CD8-positive, alpha-beta memory T cell (primary cell): ENCODE measurements at regions not wholly inside any gene's neighbourhood (a gene's known extent, or its start where the extent isn't known, plus 50 kb on each side); places are given as distances from the start of the nearest gene placed in this dataset.

Experiments
- CTCF ChIA-PET: fragments of 350-600 bp; sonication (Branson Sonifier 250); formaldehyde crosslinking; loops from one replicate; lab custom pipeline; 2021; ENCODE audit warnings: antibody characterized with exemption; lab: Charles Lee
- POLR2A ChIA-PET: fragments of 350-600 bp; sonication (Branson Sonifier 250); formaldehyde crosslinking; loops from one replicate; lab custom pipeline; 2021; ENCODE audit warnings: antibody characterized with exemption; lab: Charles Lee
- DNase-seq, 5 donors: peaks; one replicate each; pipeline versions ENCODE4 v3.0.0 to v3.0.0-alpha.2; 2020 to 2022; ENCODE audit warnings: mixed read lengths in 1 of 5
- H3K27ac ChIP-seq: one replicate; pipeline ENCODE4 v1.7.0; 2013; ENCODE audit warnings: low read depth, mild to moderate bottlenecking, low read length, moderate library complexity
- H3K27me3 ChIP-seq: 2 replicates; pipeline ENCODE4 v1.7.0; 2013; ENCODE audit warnings: low read length, mild to moderate bottlenecking; ENCODE audit not compliant: insufficient read depth, poor library complexity, severe bottlenecking
- H3K36me3 ChIP-seq: 2 replicates; pipeline ENCODE4 v1.7.0; 2013; ENCODE audit warnings: mild to moderate bottlenecking, low read length, moderate library complexity; ENCODE audit not compliant: insufficient read depth
- H3K4me1 ChIP-seq: 2 replicates; pipeline ENCODE4 v1.7.0; 2013; ENCODE audit warnings: mild to moderate bottlenecking, low read length, moderate library complexity; ENCODE audit not compliant: insufficient read depth
- H3K4me3 ChIP-seq: 2 replicates; pipeline ENCODE4 v1.7.0; 2013; ENCODE audit warnings: mild to moderate bottlenecking, low read length
- H3K9me3 ChIP-seq: 2 replicates; pipeline ENCODE4 v1.7.0; 2013; ENCODE audit warnings: mild to moderate bottlenecking, low read length
- H3K27ac Mint-ChIP-seq, 8 donors: one replicate each; pipeline ENCODE4 v1.8.0; 2020 to 2021; ENCODE audit warnings: mixed read lengths in 8 of 8, mild to moderate bottlenecking in 6 of 8, inconsistent platforms in 3 of 8, moderate library complexity in 3 of 8
- H3K27me3 Mint-ChIP-seq, 2 donors: one replicate each; pipeline ENCODE4 v1.8.0; 2020 to 2021; ENCODE audit warnings: mixed read lengths in 2 of 2, mild to moderate bottlenecking in 1 of 2, moderate library complexity in 1 of 2
- H3K36me3 Mint-ChIP-seq, 3 donors: one replicate each; pipeline ENCODE4 v1.8.0; 2020 to 2021; ENCODE audit warnings: mixed read lengths in 3 of 3, inconsistent platforms in 1 of 3, mild to moderate bottlenecking in 1 of 3
- H3K4me1 Mint-ChIP-seq, 3 donors: one replicate each; pipeline ENCODE4 v1.8.0; 2020 to 2021; ENCODE audit warnings: mixed read lengths in 3 of 3, inconsistent platforms in 1 of 3, mild to moderate bottlenecking in 1 of 3
- H3K4me3 Mint-ChIP-seq, 7 donors: one replicate each; pipeline ENCODE4 v1.8.0; 2020 to 2021; ENCODE audit warnings: mixed read lengths in 7 of 7, mild to moderate bottlenecking in 6 of 7, moderate library complexity in 4 of 7, inconsistent platforms in 2 of 7
- H3K9me3 Mint-ChIP-seq, 5 donors: one replicate each; pipeline ENCODE4 v1.8.0; 2020 to 2022; ENCODE audit warnings: mixed read lengths in 5 of 5, mild to moderate bottlenecking in 3 of 5, moderate library complexity in 2 of 5, inconsistent platforms in 1 of 5

GRCh38 chr6:8193541-8193940 is 91.2 kb upstream of the EEF1E1 start:
- Mint-ChIP-seq H3K4me1 (no peaks in the 10 kb centered on the region), H3K27ac (no peak overlapping the region), H3K9me3 (peaks cover 0 to 2% (median 0%) of the 10 kb centered on the region in 5 donors), H3K4me3 (no peak overlapping the region), H3K27me3 (peaks cover 4 to 23% of the 10 kb centered on the region in 2 donors), H3K36me3 (no peaks in the 10 kb centered on the region)
- no peak overlapping the region for H3K27ac ChIP-seq
- no peaks in the 10 kb centered on the region for H3K27me3 ChIP-seq
- no peaks in the 10 kb centered on the region for H3K36me3 ChIP-seq
- POLR2A ChIA-PET = no interaction called here
- DNase-seq = no peak
- H3K4me1 ChIP-seq = no peaks in the 10 kb centered on the region
- H3K9me3 ChIP-seq = no peaks in the 10 kb centered on the region
- no peak overlapping the region for H3K4me3 ChIP-seq
- CTCF ChIA-PET = no interaction called here

GRCh38 chr6:8192597-8192996 is 90.2 kb upstream of the EEF1E1 start:
- H3K4me3 Mint-ChIP-seq = no peak overlapping the region
- H3K36me3 Mint-ChIP-seq = no peaks in the 10 kb centered on the region
- H3K9me3 Mint-ChIP-seq = peaks cover 0 to 2% (median 0%) of the 10 kb centered on the region in 5 donors
- H3K27me3 Mint-ChIP-seq = peaks cover 8 to 25% of the 10 kb centered on the region in 2 donors
- no peak for DNase-seq
- Histone ChIP-seq H3K4me1 (no peaks in the 10 kb centered on the region), H3K27me3 (no peaks in the 10 kb centered on the region), H3K9me3 (no peaks in the 10 kb centered on the region), H3K4me3 (no peak overlapping the region), H3K27ac (no peak overlapping the region), H3K36me3 (no peaks in the 10 kb centered on the region)
- POLR2A ChIA-PET = no interaction called here
- no peaks in the 10 kb centered on the region for H3K4me1 Mint-ChIP-seq
- H3K27ac Mint-ChIP-seq = no peak overlapping the region
- CTCF ChIA-PET = no interaction called here

DNA sequence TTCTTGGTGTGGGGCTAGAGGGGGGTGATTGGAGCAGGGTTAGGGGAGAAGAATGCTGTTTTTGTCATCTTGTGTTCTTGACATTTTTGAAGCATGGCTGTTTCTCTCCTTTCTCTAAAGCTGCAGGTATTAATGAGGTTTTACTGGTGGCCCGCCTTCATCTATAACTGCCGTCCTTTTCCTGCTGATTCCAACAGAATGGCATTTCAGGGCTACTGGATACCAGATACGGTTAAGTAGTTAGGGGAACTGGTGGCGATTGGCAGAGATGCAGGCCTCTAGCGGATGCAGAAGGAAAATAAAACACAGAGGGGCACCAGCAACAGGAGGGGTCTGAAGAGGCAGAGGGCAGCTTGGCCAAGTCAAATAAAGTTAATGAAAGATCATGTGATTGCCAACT is 89.7 kb upstream of the EEF1E1 start:
- Histone ChIP-seq H3K27me3 (no peaks in the 10 kb centered on the region), H3K4me3 (no peak overlapping the region), H3K36me3 (no peaks in the 10 kb centered on the region), H3K27ac (no peak overlapping the region), H3K9me3 (no peaks in the 10 kb centered on the region), H3K4me1 (no peaks in the 10 kb centered on the region)
- no peak for DNase-seq
- ChIA-PET POLR2A (no interaction called here), CTCF (no interaction called here)
- Mint-ChIP-seq H3K27me3 (peaks cover 8 to 25% of the 10 kb centered on the region in 2 donors), H3K36me3 (no peaks in the 10 kb centered on the region), H3K9me3 (peaks cover 0 to 2% (median 0%) of the 10 kb centered on the region in 5 donors), H3K27ac (peak overlapping the region in 1 of 8 donors; percentile 8), H3K4me3 (no peak overlapping the region), H3K4me1 (no peaks in the 10 kb centered on the region)

DNA sequence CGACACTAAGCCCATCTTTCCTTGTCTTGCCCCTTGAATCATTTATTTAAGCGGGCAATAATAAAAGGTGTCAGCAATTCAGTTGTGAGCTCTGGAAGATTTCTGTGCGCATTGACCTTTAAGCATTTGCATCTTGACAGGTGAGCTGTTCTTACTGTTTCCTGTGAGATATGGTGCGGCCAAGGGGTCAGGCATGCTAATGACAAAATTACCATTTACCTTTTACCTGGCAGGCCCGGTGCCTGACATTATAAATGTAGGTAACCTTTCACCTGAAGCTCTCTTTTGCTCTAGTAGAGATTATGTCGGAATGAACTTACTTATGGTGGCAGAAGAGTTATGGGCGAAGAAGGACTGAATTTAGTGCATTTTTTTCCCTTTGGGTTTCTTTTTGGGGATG is 89.3 kb upstream of the EEF1E1 start:
- Histone ChIP-seq H3K9me3 (no peaks in the 10 kb centered on the region), H3K4me1 (no peaks in the 10 kb centered on the region), H3K27ac (no peak overlapping the region), H3K36me3 (no peaks in the 10 kb centered on the region), H3K4me3 (no peak overlapping the region), H3K27me3 (no peaks in the 10 kb centered on the region)
- Mint-ChIP-seq H3K9me3 (peaks cover 0 to 2% (median 0%) of the 10 kb centered on the region in 5 donors), H3K4me1 (no peaks in the 10 kb centered on the region), H3K36me3 (no peaks in the 10 kb centered on the region), H3K4me3 (no peak overlapping the region), H3K27me3 (peaks cover 8 to 25% of the 10 kb centered on the region in 2 donors), H3K27ac (no peak overlapping the region)
- no peak for DNase-seq
- ChIA-PET POLR2A (no interaction called here), CTCF (interaction anchor here (1.0 kb wide), 1 partner anchor 28 kb away, joined by 4 read pairs; no protein-coding TSS in a partner anchor)

DNA sequence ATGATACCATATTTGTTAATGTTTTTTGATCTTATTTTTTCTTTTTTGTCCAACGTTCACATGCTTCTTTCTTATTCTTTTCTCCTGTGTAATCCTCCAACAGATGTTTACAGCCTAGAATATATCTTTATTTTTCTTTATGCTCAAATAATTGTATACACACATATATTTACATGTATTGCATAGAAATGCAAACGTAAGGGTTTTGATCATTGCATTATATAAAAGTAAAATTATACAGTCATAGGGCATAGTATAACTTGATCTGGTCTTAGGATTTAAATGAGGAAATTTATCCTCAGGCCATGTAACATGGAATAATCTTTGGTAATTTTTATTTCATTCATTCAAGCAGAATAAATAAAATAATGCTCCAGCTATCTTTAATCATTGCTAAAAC is 84.9 kb upstream of the EEF1E1 start:
- no peaks in the 10 kb centered on the region for H3K9me3 ChIP-seq
- H3K27ac Mint-ChIP-seq = no peak overlapping the region
- DNase-seq = no peak
- H3K4me1 Mint-ChIP-seq = no peaks in the 10 kb centered on the region
- ChIA-PET POLR2A (no interaction called here), CTCF (no interaction called here)
- H3K36me3 Mint-ChIP-seq = no peaks in the 10 kb centered on the region
- H3K27me3 Mint-ChIP-seq = peaks cover 6 to 25% of the 10 kb centered on the region in 2 donors
- no peaks in the 10 kb centered on the region for H3K4me1 ChIP-seq
- no peaks in the 10 kb centered on the region for H3K27me3 ChIP-seq
- H3K4me3 ChIP-seq = no peak overlapping the region
- H3K27ac ChIP-seq = no peak overlapping the region
- no peak overlapping the region for H3K4me3 Mint-ChIP-seq
- H3K9me3 Mint-ChIP-seq = no peaks in the 10 kb centered on the region
- no peaks in the 10 kb centered on the region for H3K36me3 ChIP-seq

- no peak for DNase-seq
- Histone ChIP-seq H3K27me3 (no peaks in the 10 kb centered on the region), H3K4me3 (no peak overlapping the region), H3K36me3 (no peaks in the 10 kb centered on the region), H3K9me3 (no peaks in the 10 kb centered on the region), H3K4me1 (no peaks in the 10 kb centered on the region), H3K27ac (no peak overlapping the region)
- ChIA-PET CTCF (no interaction called here), POLR2A (no interaction called here)
- Mint-ChIP-seq H3K27me3 (peaks cover 3 to 8% of the 10 kb centered on the region in 2 donors), H3K36me3 (no peaks in the 10 kb centered on the region), H3K4me3 (no peak overlapping the region), H3K27ac (peak overlapping the region in 1 of 8 donors; percentile 27), H3K4me1 (no peaks in the 10 kb centered on the region), H3K9me3 (no peaks in the 10 kb centered on the region)
Observed at GRCh38 chr6:8182902-8183665, 80.7 kb upstream of the EEF1E1 start.

DNA sequence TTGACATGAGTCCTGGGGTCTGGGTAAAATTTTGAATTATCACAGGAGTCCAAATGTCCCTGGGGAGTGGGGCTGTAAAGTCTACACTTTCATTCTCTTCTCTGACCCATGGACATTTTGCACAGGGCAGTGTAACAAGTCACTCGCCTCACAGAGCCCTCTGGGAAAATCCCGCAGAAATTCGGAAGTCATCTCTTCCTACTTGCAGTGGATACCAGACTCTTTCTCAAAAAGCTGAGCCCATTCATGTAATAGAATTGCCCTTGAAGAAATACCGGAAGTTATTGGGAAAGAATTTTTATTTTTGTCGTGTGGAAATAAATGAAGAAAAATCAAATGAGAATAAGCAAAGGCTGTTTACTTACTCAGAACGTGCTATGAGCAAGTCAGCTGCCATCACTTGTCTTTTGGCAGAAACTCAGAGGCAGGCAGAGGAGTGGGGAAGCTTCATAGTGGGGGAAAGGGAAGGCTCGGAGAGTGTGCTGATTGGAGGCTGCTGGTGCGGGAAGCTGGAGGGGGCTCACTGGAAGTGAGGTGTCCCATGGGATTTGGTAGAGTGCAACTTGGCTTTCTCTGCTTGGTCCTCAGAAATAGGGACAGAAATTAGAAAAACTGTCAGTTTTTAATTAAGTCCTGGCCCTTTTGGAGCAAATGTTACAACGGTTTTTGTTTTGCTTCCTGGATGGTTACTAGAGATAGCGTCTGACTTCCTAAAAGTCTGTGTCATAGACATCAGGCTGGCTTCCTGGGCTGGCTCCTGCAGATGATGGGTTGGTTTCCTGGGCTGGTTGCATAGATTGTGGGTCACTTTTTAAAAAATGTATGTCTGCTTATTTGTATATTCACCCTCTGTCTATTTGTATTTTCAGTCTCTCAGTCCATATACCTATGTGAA is 79.8 kb upstream of the EEF1E1 start:
- POLR2A ChIA-PET = no interaction called here
- CTCF ChIA-PET = no interaction called here

More for the DNA sequence above, 79.8 kb upstream of the EEF1E1 start:
- Histone ChIP-seq H3K27ac (no peak overlapping the region), H3K4me3 (no peak overlapping the region), H3K27me3 (no peaks in the 10 kb centered on the region), H3K4me1 (no peaks in the 10 kb centered on the region), H3K36me3 (no peaks in the 10 kb centered on the region), H3K9me3 (no peaks in the 10 kb centered on the region)
- Mint-ChIP-seq H3K27me3 (peaks cover 7 to 12% of the 10 kb centered on the region in 2 donors), H3K27ac (peak overlapping the region in 2 of 8 donors; percentile 0 to 77), H3K9me3 (peaks cover 0 to 4% (median 0%) of the 10 kb centered on the region in 5 donors), H3K36me3 (no peaks in the 10 kb centered on the region), H3K4me1 (no peaks in the 10 kb centered on the region), H3K4me3 (no peak overlapping the region)
- no peak for DNase-seq
